Breast epithelium (tissue), 4 donors: ENCODE measurements at regions not wholly inside any gene's neighbourhood (a gene's known extent, or its start where the extent isn't known, plus 50 kb on each side); places are given as distances from the start of the nearest gene placed in this dataset.

Experiments used
- DNase-seq, 2 donors: peaks; one replicate each; pipeline ENCODE4 v3.0.0-alpha.2; 2019; ENCODE audit warnings: low spot score in 2 of 2
- H3K27ac ChIP-seq, 2 donors: fragments of 200-600 bp; sonication (generic) in 1 of 2; one replicate each; pipeline ENCODE4 v1.5.1; 2016 to 2019; ENCODE audit warnings: mild to moderate bottlenecking in 1 of 2
- H3K27me3 ChIP-seq, 2 donors: fragments of 200-600 bp; sonication (generic) in 1 of 2; one replicate each; pipeline versions ENCODE4 v1.5.1 to v1.6.0; 2017 to 2019; ENCODE audit warnings: control low read depth in 1 of 2, mild to moderate bottlenecking in 1 of 2
- H3K36me3 ChIP-seq: fragments of 200-600 bp; one replicate; pipeline ENCODE4 v1.5.1; 2019
- H3K4me1 ChIP-seq, 2 donors: fragments of 200-600 bp; sonication (generic); one replicate each; pipeline ENCODE4 v1.5.1; 2016 to 2019; ENCODE audit warnings: control low read depth in 1 of 2
- H3K4me3 ChIP-seq, 3 donors: fragments of 200-600 bp; sonication (generic); 1 replicate in 2 of 3; 2 replicates in 1 of 3; pipeline ENCODE4 v1.5.1; 2016 to 2019; ENCODE audit warnings: mild to moderate bottlenecking in 3 of 3, moderate library complexity in 2 of 3
- H3K9me3 ChIP-seq, 2 donors: fragments of 200-600 bp; sonication (generic) in 1 of 2; one replicate each; pipeline ENCODE4 v1.5.1; 2016 to 2019; ENCODE audit warnings: control low read depth in 1 of 2
- CTCF ChIP-seq, 3 donors: fragments of 450-650 bp; IDR thresholded peaks; one replicate each; pipeline ENCODE4 v1.5.1; 2016 to 2017; ENCODE audit warnings: antibody characterized with exemption in 3 of 3, mild to moderate bottlenecking in 3 of 3, moderate library complexity in 3 of 3
- POLR2A ChIP-seq: fragments of 450-650 bp; IDR thresholded peaks from one replicate; pipeline ENCODE4 v1.6.1; 2016; ENCODE audit warnings: antibody characterized with exemption, mild to moderate bottlenecking, moderate library complexity
- POLR2AphosphoS5 ChIP-seq, 3 donors: sonication (generic); formaldehyde crosslinking; IDR thresholded peaks; one replicate each; pipeline ENCODE4 v1.6.1; 2017; ENCODE audit warnings: antibody characterized with exemption in 3 of 3
- intact Hi-C: fragments of 100-400 bp; cut with DNase I; formaldehyde crosslinking; loops from one replicate; pipeline ENCODE4 v1.15.1; 2023; ENCODE audit warnings: low total_unique reads

GRCh38 chr18:30016179-30016578, 1026.4 kb downstream of the DSC3 start:
- Histone ChIP-seq H3K36me3 (no peaks in the 10 kb centered on the region), H3K27me3 (no peaks in the 10 kb centered on the region), H3K27ac (no peak overlapping the region), H3K4me1 (no peaks in the 10 kb centered on the region), H3K4me3 (no peak overlapping the region), H3K9me3 (no peaks in the 10 kb centered on the region)
- intact Hi-C loops, result no loop called here
- TF ChIP-seq POLR2A (no peak), CTCF (IDR thresholded peaks at IDR 0.05) (no peak), POLR2AphosphoS5 (IDR thresholded peaks at IDR 0.05) (no peak)
- DNase-seq, result no peak

GRCh38 chr18:30004965-30005364, 1037.6 kb downstream of the DSC3 start:
- no peak for DNase-seq
- TF ChIP-seq CTCF (IDR thresholded peaks at IDR 0.05) (no peak), POLR2AphosphoS5 (IDR thresholded peaks at IDR 0.05) (no peak), POLR2A (no peak)
- intact Hi-C loops, result no loop called here
- H3K4me1 ChIP-seq, result no peaks in the 10 kb centered on the region
- no peak overlapping the region for H3K27ac ChIP-seq
- H3K4me3 ChIP-seq, result no peak overlapping the region
- H3K9me3 ChIP-seq, result no peaks in the 10 kb centered on the region
- H3K36me3 ChIP-seq, result no peaks in the 10 kb centered on the region
- H3K27me3 ChIP-seq, result no peaks in the 10 kb centered on the region

- Histone ChIP-seq H3K27me3 (no peaks in the 10 kb centered on the region), H3K4me3 (no peak overlapping the region), H3K4me1 (no peaks in the 10 kb centered on the region), H3K27ac (no peak overlapping the region), H3K9me3 (peaks cover 0 to 6% of the 10 kb centered on the region in 2 donors), H3K36me3 (no peaks in the 10 kb centered on the region)
- no peak for DNase-seq
- TF ChIP-seq CTCF (IDR thresholded peaks at IDR 0.05) (no peak), POLR2A (no peak), POLR2AphosphoS5 (IDR thresholded peaks at IDR 0.05) (no peak)
- intact Hi-C loops, result no loop called here
Observed at GRCh38 chr18:29982218-29982617, 1060.3 kb downstream of the DSC3 start.

GRCh38 chr18:29979881-29980280, 1062.7 kb downstream of the DSC3 start:
- H3K4me1 ChIP-seq, result no peaks in the 10 kb centered on the region
- H3K27me3 ChIP-seq, result no peaks in the 10 kb centered on the region
- TF ChIP-seq POLR2A, result no peak
- TF ChIP-seq CTCF (IDR thresholded peaks at IDR 0.05), result no peak
- no peak for TF ChIP-seq POLR2AphosphoS5 (IDR thresholded peaks at IDR 0.05)
- no peaks in the 10 kb centered on the region for H3K36me3 ChIP-seq
- H3K27ac ChIP-seq, result no peak overlapping the region
- H3K9me3 ChIP-seq, result no peaks in the 10 kb centered on the region
- no peak for DNase-seq
- H3K4me3 ChIP-seq, result no peak overlapping the region
- intact Hi-C loops, result no loop called here

- no peaks in the 10 kb centered on the region for H3K9me3 ChIP-seq
- no peak for DNase-seq
- intact Hi-C loops, result loop anchor here (5.0 kb wide), 1 partner anchor 523 kb away; no protein-coding TSS in a partner anchor
Observed at GRCh38 chr18:29969876-29970275, 1072.7 kb downstream of the DSC3 start.

More at GRCh38 chr18:29969876-29970275, 1072.7 kb downstream of the DSC3 start:
- H3K4me1 ChIP-seq, result no peaks in the 10 kb centered on the region
- H3K27ac ChIP-seq, result no peak overlapping the region
- no peaks in the 10 kb centered on the region for H3K36me3 ChIP-seq
- H3K4me3 ChIP-seq, result no peak overlapping the region
- H3K27me3 ChIP-seq, result no peaks in the 10 kb centered on the region
- no peak for TF ChIP-seq CTCF (IDR thresholded peaks at IDR 0.05)
- no peak for TF ChIP-seq POLR2A
- no peak for TF ChIP-seq POLR2AphosphoS5 (IDR thresholded peaks at IDR 0.05)
